Colonic mucosa (tissue), 4 donors: ENCODE measurements at regions not wholly inside any gene's neighbourhood (a gene's known extent, or its start where the extent isn't known, plus 50 kb on each side); places are given as distances from the start of the nearest gene placed in this dataset.

Source experiments
- DNase-seq: peaks from one replicate; pipeline ENCODE4 v3.0.0-alpha.2; 2020
- H3K27ac ChIP-seq: fragments of 200-600 bp; one replicate; pipeline ENCODE4 v1.8.0; 2021
- H3K27me3 ChIP-seq: fragments of 200-600 bp; one replicate; pipeline ENCODE4 v1.8.0; 2021
- H3K36me3 ChIP-seq: fragments of 200-600 bp; one replicate; pipeline ENCODE4 v1.8.0; 2021
- H3K4me1 ChIP-seq: fragments of 200-600 bp; one replicate; pipeline ENCODE4 v1.8.0; 2021; ENCODE audit warnings: mild to moderate bottlenecking
- H3K4me3 ChIP-seq: fragments of 200-600 bp; one replicate; pipeline ENCODE4 v1.8.0; 2021
- H3K9ac ChIP-seq, 2 donors: one replicate each; pipeline ENCODE4 v1.7.0; 2013; ENCODE audit warnings: control low read depth in 2 of 2, low read depth in 2 of 2, low read length in 2 of 2
- H3K9me3 ChIP-seq: fragments of 200-600 bp; one replicate; pipeline ENCODE4 v1.8.0; 2021
- intact Hi-C: fragments of 100-400 bp; cut with DNase I; formaldehyde crosslinking; loops from one replicate; pipeline ENCODE4 v1.14.1; 2022
- TF ChIP-seq, protein P1 (sequence below): fragments of 200-600 bp; IDR thresholded peaks from one replicate; pipeline ENCODE4 v1.8.0; 2022; ENCODE audit warnings: antibody characterized with exemption, mild to moderate bottlenecking
- donor health status: healthy.
- donor health status: DM: no; HTN: no; CAD: no.
- donor health status: DM: no; HTN: no; CAD: no.

DNA sequence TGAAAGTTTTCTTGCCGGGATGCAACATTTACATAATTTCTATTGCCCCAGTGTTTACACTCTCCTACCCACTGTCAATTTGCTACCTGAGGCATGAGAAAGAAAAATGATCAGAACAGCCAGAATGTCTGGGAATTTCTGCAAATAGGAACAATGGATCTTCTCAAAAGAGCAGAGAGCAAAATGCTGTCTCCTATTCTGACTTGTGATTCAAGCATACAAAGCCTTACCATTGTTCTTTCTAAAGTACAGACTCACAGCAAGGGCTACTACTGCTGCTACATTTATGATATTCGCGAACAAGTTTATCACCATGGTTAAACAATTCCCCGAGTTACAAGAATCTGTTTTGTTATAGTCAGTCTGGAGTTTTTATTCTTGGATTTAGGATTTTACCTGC, 329.9 kb upstream of the CELF2 start:
- TF ChIP-seq, protein P1, sequence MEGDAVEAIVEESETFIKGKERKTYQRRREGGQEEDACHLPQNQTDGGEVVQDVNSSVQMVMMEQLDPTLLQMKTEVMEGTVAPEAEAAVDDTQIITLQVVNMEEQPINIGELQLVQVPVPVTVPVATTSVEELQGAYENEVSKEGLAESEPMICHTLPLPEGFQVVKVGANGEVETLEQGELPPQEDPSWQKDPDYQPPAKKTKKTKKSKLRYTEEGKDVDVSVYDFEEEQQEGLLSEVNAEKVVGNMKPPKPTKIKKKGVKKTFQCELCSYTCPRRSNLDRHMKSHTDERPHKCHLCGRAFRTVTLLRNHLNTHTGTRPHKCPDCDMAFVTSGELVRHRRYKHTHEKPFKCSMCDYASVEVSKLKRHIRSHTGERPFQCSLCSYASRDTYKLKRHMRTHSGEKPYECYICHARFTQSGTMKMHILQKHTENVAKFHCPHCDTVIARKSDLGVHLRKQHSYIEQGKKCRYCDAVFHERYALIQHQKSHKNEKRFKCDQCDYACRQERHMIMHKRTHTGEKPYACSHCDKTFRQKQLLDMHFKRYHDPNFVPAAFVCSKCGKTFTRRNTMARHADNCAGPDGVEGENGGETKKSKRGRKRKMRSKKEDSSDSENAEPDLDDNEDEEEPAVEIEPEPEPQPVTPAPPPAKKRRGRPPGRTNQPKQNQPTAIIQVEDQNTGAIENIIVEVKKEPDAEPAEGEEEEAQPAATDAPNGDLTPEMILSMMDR: no peak
- Histone ChIP-seq H3K9ac (no peak overlapping the region), H3K4me3 (no peak overlapping the region), H3K27me3 (no peaks in the 10 kb centered on the region), H3K4me1 (no peaks in the 10 kb centered on the region), H3K9me3 (no peaks in the 10 kb centered on the region), H3K36me3 (no peaks in the 10 kb centered on the region), H3K27ac (no peak overlapping the region)
- no peak for DNase-seq
- intact Hi-C loops: no loop called here

DNA sequence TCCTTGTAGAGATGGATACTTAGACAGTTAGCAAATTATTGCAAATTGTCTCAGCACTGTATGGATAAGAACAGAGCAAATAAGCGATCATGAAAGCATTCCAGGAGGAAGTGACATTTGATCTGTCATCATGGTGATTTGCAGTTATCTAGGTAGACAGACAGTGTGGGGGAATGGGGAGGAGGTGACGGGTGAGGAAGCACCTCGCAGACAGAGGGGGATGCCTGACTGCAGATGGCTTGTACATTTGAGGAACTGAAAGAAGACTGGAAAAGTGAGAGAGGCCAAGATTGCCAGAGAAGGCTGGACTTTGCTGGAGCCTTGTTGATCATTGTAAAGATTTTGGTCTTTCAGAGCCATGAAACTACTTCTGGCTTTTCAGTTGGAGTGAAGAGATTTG, 318.2 kb upstream of the CELF2 start:
- TF ChIP-seq, protein P1: no peak
- DNase-seq: no peak
- Histone ChIP-seq H3K4me3 (no peak overlapping the region), H3K27me3 (no peaks in the 10 kb centered on the region), H3K4me1 (no peaks in the 10 kb centered on the region), H3K27ac (no peak overlapping the region), H3K9me3 (no peaks in the 10 kb centered on the region), H3K36me3 (no peaks in the 10 kb centered on the region), H3K9ac (no peak overlapping the region)
- intact Hi-C loops: no loop called here

DNA sequence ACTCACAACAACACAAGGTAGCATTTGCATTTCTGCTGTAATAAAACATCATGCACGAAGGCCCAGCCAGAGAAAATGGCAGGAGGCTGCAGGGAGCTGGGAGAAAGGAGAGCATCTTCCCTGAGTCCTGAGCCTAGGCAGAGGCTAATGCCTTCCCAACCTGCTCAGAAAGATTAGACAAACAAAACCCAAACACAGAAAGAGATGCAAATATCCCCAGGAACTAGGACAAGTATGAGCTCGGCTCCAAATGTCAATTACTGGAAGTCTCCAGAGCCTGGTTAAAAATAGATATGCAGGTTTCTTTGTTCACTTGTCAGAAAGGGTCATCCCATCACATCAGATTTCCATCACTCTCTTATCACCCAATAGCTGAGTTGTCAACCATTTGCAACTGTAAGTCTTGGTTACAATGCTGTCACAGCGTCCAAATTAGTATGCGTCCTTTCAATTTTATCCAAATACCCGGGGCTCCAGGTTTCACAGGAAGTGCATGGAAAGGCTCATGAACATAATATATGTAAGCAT, 316.5 kb upstream of the CELF2 start:
- intact Hi-C loops: no loop called here
- DNase-seq: no peak
- Histone ChIP-seq H3K36me3 (no peaks in the 10 kb centered on the region), H3K9ac (no peak overlapping the region), H3K27ac (no peak overlapping the region), H3K4me1 (no peaks in the 10 kb centered on the region), H3K4me3 (no peak overlapping the region), H3K9me3 (no peaks in the 10 kb centered on the region), H3K27me3 (no peaks in the 10 kb centered on the region)
- TF ChIP-seq, protein P1: no peak

DNA sequence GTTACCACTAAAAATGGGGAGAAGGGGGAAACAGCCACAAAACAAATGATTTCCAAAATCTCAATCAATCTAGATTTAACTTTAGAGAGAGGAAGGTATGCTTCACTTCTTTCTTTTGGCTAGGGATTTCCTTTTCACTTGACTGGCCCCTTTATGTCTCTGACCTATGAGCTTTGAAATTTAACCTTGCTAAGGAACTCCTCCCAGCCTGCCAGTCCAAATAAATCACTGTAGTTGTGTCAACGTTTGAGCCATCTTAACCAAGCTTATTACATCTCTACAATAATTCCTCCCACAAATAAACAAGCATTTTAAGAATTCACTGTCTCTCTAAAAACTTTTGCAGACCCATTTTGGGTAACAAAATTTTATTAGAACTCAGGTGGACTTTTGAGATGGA, 315.5 kb upstream of the CELF2 start:
- Histone ChIP-seq H3K4me1 (no peaks in the 10 kb centered on the region), H3K9ac (no peak overlapping the region)

DNA sequence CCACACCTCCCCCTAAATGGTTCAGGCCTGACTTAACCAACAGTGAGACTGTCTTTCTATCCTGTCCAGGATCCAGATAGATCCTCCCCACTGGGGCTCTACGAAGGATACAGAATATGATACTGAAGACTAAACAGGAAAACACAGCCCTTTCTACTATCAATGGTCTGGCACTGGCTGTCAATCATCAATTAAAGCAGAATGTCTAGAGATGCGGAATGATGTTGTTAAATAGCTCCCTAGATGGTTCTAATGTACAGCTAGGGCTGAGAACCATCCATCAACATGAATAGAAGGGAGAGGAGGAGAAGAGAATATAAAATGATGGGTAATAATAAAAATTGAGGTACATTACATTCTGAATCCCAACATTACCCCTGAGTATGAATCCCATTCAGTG, 314.3 kb upstream of the CELF2 start:
- Histone ChIP-seq H3K36me3 (no peaks in the 10 kb centered on the region), H3K9ac (no peak overlapping the region), H3K27me3 (no peaks in the 10 kb centered on the region), H3K4me1 (no peaks in the 10 kb centered on the region), H3K27ac (no peak overlapping the region), H3K4me3 (no peak overlapping the region), H3K9me3 (no peaks in the 10 kb centered on the region)
- TF ChIP-seq, protein P1: no peak
- no peak for DNase-seq
- intact Hi-C loops: no loop called here

More for the DNA sequence above, 315.5 kb upstream of the CELF2 start:
- TF ChIP-seq, protein P1: no peak
- H3K36me3 ChIP-seq: no peaks in the 10 kb centered on the region
- no peaks in the 10 kb centered on the region for H3K27me3 ChIP-seq
- DNase-seq: no peak
- H3K27ac ChIP-seq: no peak overlapping the region
- intact Hi-C loops: no loop called here
- no peak overlapping the region for H3K4me3 ChIP-seq
- H3K9me3 ChIP-seq: no peaks in the 10 kb centered on the region
